GM19023 (cell line): ENCODE measurements at regions not wholly inside any gene's neighbourhood (a gene's known extent, or its start where the extent isn't known, plus 50 kb on each side); places are given as distances from the start of the nearest gene placed in this dataset.

Source experiments
- ATAC-seq: cut with Tn5 transposase; IDR thresholded peaks from one replicate; pipeline ENCODE4 v1.9.1; 2021; ENCODE audit warnings: mild to moderate bottlenecking, moderate library complexity; ENCODE audit not compliant: unreplicated experiment

DNA sequence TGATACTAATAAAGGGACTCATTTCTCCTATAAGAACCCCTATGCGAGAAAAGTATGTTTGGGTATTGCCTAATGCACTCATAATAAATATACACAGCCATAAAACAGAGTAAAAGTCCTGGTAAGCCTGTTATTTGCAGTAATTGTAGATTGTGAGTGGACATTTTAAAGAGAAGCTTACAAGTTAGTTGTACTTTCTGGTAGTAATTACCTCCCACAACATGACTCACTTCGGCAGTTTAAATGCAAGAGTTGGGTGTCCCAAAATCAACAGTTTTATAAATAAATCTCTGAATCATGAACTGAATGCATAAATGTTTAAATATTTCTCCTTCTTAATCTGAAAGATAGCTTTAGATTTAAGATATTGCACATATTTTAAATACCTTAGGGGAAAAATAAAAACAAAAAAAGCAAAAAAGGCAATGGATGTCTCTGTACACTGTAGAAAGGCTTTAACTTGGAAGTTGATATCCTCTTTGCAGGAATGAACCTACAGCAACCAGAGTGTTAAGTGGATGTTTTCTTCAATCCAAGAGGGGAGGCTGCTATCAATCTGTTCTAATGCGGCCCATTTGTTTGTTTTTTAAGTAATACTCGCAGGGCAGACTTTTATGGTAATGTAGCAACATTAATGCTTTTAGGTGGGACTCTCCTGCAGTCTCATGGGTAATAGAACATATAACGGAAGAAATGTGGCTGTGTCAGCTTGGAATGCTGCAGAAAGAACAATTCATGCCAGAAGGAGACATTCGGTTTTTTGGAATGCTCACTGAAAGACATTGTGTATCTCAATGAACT lies 57.3 kb upstream of the ZEB1 start:
- no peak for ATAC-seq

DNA sequence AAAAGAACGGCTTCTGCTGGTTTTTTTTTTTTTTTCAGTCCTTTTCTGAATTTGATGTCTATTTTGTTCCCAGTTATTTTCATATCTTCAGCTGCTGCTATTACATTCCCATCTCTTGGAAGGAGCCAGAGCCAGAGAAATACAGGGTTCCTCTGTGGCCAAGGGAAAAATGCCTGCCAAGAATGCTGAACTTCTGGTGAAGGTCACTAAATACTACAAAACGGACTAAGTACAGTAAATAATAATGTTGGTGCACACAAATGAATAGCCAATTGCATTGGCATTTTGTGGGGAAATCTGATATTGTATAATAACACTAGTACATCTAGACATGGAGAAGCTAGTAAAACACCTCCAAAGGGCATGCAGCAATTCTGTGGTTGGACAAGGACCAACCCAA lies 56.3 kb upstream of the ZEB1 start:
- no peak for ATAC-seq

DNA sequence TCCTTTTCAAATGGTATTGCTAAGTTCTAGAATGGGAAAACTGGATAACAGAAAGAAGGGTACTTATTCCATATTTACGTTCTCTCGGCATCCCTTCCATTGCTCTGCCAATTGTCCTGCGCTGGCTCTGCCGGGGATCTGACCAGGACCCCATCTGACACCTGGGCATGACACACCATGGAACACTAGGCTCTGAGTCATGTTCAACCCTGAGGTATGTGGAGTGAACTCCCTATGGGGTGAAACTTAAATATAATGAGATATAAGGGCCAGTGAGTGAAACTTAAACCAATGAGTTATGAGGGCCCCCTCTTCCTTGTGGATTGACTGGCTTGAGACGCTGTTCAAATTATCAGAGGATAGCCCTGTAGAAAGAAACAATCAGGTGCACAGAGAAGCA lies 55.1 kb upstream of the ZEB1 start:
- no peak for ATAC-seq

DNA sequence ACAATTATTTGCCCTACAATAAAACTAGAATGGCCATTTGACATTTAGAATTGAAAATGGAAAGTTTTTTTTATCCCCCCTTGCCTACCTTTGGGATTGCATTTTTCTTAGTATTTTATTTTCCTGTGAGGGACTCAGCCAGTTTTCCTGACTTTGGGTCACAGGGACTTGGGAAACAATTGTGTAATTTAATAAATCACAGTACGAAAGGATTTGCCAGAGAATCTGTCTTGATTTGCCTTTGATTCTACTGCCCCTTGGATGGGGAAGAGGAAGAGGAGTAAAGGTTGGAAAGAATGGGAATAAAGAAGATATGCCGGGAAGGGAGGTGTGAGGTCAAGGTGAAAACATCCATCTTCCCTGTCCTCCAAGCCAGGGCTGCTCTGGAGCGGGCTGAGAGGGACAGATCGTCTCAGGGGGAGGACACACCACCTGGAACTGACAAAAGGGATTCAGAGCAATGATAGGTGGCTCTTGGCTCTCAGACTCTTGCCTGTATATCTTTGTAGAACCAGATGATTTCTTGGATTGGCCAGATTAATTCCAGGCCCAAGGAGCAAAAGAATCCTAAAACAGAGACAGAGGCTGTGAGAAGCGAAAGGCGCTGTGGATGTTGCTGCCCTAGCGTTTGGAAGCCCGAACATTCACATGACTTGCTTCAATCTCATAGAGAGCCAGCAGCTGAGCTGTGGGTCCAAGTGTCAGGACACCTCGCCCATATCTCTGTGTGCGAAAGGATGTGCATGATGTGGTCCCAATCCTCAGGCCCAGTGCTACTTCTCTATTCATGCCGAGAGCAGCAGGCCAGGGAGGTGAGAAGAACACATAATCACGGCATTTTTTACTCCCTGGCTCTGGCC lies 50.3 kb upstream of the ZEB1 start:
- no peak for ATAC-seq
